Effector memory CD8-positive, alpha-beta T cell (primary cell): ENCODE measurements at regions not wholly inside any gene's neighbourhood (a gene's known extent, or its start where the extent isn't known, plus 50 kb on each side); places are given as distances from the start of the nearest gene placed in this dataset.

Experiments used
- ATAC-seq: fragments of 150-1000 bp; cut with Tn5 transposase; replicated peaks from 2 replicates; pipeline ENCODE4 v1.10.0; 2021; ENCODE audit warnings: mild to moderate bottlenecking, moderate library complexity
- DNase-seq, 3 experiments: peaks; one replicate each; pipeline ENCODE4 v3.0.0; 2021
- H3K27ac Mint-ChIP-seq, 2 donors: one replicate each; pipeline ENCODE4 v1.8.0; 2022; ENCODE audit warnings: mild to moderate bottlenecking in 2 of 2, mixed read lengths in 2 of 2, moderate library complexity in 2 of 2
- H3K27me3 Mint-ChIP-seq, 2 donors: one replicate each; pipeline ENCODE4 v1.8.0; 2022; ENCODE audit warnings: mixed read lengths in 2 of 2
- H3K36me3 Mint-ChIP-seq: one replicate; pipeline ENCODE4 v1.8.0; 2022; ENCODE audit warnings: mild to moderate bottlenecking, moderate library complexity, mixed read lengths; ENCODE audit not compliant: insufficient read depth
- H3K4me1 Mint-ChIP-seq, 2 donors: one replicate each; pipeline ENCODE4 v1.8.0; 2022; ENCODE audit warnings: low read depth in 2 of 2, mixed read lengths in 2 of 2
- H3K4me3 Mint-ChIP-seq, 2 donors: one replicate each; pipeline ENCODE4 v1.8.0; 2022; ENCODE audit warnings: mild to moderate bottlenecking in 2 of 2, mixed read lengths in 2 of 2, moderate library complexity in 2 of 2
- H3K9me3 Mint-ChIP-seq, 2 donors: one replicate each; pipeline ENCODE4 v1.8.0; 2022; ENCODE audit warnings: mixed read lengths in 2 of 2

GRCh38 chr5:92525131-92525530 is 1055.9 kb downstream of the NR2F1-AS1 start:
- no peaks in the 10 kb centered on the region for H3K27me3 Mint-ChIP-seq
- DNase-seq (no peak), ATAC-seq (no peak)
- H3K27ac Mint-ChIP-seq, result no peak overlapping the region
- H3K4me1 Mint-ChIP-seq, result no peaks in the 10 kb centered on the region
- peaks cover 0 to 6% of the 10 kb centered on the region in 2 donors for H3K9me3 Mint-ChIP-seq
- no peaks in the 10 kb centered on the region for H3K36me3 Mint-ChIP-seq
- no peak overlapping the region for H3K4me3 Mint-ChIP-seq

DNA sequence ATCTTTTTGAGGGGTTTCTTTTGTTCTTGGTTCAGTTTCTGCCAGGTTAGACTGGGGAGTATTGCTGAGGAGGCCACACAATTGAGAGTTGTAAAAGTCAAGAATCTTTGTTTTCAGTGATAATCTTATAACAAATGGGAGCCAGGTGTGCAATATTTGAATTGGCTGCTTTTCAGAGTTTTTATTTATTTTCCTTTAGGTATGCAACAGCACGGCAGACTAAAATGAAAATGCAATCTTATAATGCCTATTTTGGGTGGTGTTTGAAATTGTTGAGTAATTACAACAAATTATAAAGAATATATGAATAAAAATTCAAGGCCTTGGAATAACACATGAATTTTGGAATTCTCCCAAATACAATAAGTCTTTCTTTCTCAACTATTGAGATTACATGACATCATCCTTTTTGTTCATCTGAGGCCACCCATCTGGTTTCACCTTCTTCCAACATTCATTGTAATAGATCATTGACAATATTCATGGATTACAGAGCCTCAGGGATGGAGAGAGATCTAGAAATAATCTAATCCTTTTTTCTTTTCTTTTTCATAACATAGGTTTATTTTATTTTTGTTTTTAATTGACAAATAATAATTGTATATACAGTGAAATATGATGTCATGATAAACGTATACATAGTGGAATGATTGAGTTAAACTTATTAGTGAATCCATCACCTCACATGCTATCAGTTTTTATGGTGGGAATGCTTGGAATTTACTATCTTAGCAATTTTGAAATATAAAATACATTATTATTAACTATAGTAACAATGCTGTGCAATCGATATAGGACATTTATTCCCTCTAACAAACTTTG is 1061.0 kb downstream of the NR2F1-AS1 start:
- no peak for DNase-seq
- H3K27ac Mint-ChIP-seq, result no peak overlapping the region
- H3K9me3 Mint-ChIP-seq, result peaks cover 0 to 7% of the 10 kb centered on the region in 2 donors
- H3K4me1 Mint-ChIP-seq, result no peaks in the 10 kb centered on the region
- no peaks in the 10 kb centered on the region for H3K36me3 Mint-ChIP-seq
- no peaks in the 10 kb centered on the region for H3K27me3 Mint-ChIP-seq
- no peak for ATAC-seq
- no peak overlapping the region for H3K4me3 Mint-ChIP-seq

GRCh38 chr5:92518318-92518904 is 1062.6 kb downstream of the NR2F1-AS1 start:
- Mint-ChIP-seq H3K4me1 (no peaks in the 10 kb centered on the region), H3K4me3 (no peak overlapping the region), H3K9me3 (peaks cover 0 to 7% of the 10 kb centered on the region in 2 donors), H3K27ac (no peak overlapping the region), H3K27me3 (no peaks in the 10 kb centered on the region), H3K36me3 (no peaks in the 10 kb centered on the region)
- DNase-seq, result no peak
- no peak for ATAC-seq

GRCh38 chr5:92514896-92515295 is 1066.1 kb downstream of the NR2F1-AS1 start:
- H3K27ac Mint-ChIP-seq, result no peak overlapping the region
- H3K4me1 Mint-ChIP-seq, result no peaks in the 10 kb centered on the region
- no peaks in the 10 kb centered on the region for H3K27me3 Mint-ChIP-seq
- H3K9me3 Mint-ChIP-seq, result peaks cover 5 to 14% of the 10 kb centered on the region in 2 donors
- ATAC-seq, result no peak
- H3K36me3 Mint-ChIP-seq, result no peaks in the 10 kb centered on the region
- no peak overlapping the region for H3K4me3 Mint-ChIP-seq
- no peak for DNase-seq

DNA sequence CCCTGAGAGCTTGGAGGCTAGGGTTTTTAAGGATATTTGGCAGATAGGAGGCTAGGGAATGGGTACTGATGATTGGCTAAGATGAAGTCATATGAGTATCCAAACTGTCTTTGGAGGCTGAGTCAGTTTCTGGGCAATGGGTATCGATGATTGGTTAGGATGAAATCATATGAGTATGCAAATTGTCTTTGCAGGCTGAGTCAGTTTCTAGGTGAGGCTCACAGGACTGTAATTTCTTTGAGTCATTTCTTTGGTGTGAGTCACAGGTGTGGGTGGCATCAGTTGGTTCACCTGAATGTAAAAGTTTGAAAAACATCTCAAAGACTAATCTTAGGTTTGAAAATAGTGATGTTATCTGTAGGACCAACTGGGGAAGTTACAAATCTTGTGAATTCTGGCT is 1068.0 kb downstream of the NR2F1-AS1 start:
- Mint-ChIP-seq H3K4me1 (no peaks in the 10 kb centered on the region), H3K36me3 (no peaks in the 10 kb centered on the region), H3K27ac (no peak overlapping the region), H3K4me3 (no peak overlapping the region), H3K27me3 (no peaks in the 10 kb centered on the region), H3K9me3 (peaks cover 16 to 23% of the 10 kb centered on the region in 2 donors)
- DNase-seq (no peak), ATAC-seq (no peak)

DNA sequence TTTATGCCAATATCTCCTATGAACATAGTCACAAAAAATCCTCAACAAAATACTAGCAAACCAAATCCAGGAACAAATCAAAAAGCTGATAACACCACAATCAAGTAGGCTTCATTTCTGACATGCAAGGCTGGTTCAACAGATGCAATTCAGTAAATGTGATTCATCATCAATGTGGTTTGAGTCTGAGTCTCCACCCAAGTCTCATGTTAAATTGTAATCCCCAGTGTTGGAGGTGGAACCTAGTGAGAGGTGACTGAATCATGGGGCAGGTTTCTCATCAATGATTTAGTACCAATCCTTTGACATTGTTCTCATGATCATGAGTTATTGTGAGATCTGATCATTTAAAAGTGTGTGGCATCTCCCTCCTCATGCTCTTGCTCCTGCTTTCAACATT is 1072.7 kb downstream of the NR2F1-AS1 start:
- H3K36me3 Mint-ChIP-seq, result no peaks in the 10 kb centered on the region
- H3K4me3 Mint-ChIP-seq, result no peak overlapping the region
- no peaks in the 10 kb centered on the region for H3K27me3 Mint-ChIP-seq
- no peak overlapping the region for H3K27ac Mint-ChIP-seq
- no peak for ATAC-seq
- H3K4me1 Mint-ChIP-seq, result no peaks in the 10 kb centered on the region
- peaks cover 16 to 26% of the 10 kb centered on the region in 2 donors for H3K9me3 Mint-ChIP-seq
- DNase-seq, result no peak

DNA sequence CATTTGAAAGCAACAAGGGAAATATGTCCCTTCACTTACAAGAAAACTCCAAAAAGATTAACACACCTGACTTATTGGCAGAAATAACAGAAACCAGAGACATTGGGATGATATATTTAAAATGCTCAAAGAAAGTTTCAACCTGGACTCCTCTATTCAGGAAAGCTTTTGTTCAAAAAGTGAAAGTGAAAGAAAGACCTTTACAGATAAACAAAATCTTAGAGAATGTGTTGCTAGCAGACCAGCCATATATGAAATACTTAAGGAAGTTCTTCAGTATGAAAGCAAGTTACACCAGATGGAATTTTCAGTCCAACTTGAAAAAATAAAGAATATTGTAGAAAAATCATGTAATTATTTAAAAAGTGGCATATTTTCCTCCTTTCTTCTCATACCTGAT is 1075.1 kb downstream of the NR2F1-AS1 start:
- no peak overlapping the region for H3K27ac Mint-ChIP-seq
- ATAC-seq (no peak), DNase-seq (no peak)
- no peaks in the 10 kb centered on the region for H3K36me3 Mint-ChIP-seq
- no peaks in the 10 kb centered on the region for H3K27me3 Mint-ChIP-seq
- no peak overlapping the region for H3K4me3 Mint-ChIP-seq
- H3K9me3 Mint-ChIP-seq, result peaks cover 16 to 22% of the 10 kb centered on the region in 2 donors
- no peaks in the 10 kb centered on the region for H3K4me1 Mint-ChIP-seq

DNA sequence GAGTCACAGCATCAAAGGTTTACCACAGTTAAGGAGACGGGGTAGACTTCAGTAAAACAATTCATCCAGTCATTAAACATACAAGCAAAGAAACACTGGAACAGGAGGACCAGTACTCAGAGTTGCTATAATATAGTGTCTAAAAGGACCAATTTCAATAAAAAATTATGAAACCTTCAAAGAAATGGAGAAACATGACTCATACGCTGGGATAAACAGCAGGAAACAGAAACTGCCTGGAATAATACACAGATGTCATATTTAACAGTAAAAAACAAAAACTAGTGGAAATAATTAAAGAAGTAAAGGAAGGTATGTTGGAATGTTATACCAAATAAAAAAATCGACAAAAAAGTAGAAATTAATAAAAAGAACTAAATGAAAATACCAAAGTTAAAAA is 1075.9 kb downstream of the NR2F1-AS1 start:
- Mint-ChIP-seq H3K27ac (no peak overlapping the region), H3K9me3 (peaks cover 11 to 16% of the 10 kb centered on the region in 2 donors), H3K4me1 (no peaks in the 10 kb centered on the region), H3K27me3 (no peaks in the 10 kb centered on the region), H3K4me3 (no peak overlapping the region), H3K36me3 (no peaks in the 10 kb centered on the region)
- no peak for DNase-seq
- ATAC-seq, result no peak

DNA sequence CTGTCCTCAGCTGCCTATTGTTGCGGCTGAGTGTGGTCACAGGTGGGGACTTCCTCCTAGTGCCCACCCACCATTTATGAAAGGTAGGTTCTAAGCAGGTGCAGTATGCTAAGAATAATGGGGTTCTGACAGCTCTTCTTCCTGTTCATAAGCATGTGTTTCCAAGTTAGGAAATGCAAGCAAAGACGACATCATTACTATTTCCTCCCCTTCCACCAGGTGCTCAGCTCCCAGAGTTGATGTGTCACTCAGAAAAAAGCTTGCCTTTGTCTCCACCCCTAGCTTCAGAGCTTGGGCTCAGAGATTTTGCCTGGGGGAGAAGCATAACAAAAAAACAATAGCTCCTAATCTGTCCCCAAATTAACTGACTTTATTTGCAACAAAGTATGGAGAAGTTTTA is 1076.7 kb downstream of the NR2F1-AS1 start:
- no peak for ATAC-seq

DNA sequence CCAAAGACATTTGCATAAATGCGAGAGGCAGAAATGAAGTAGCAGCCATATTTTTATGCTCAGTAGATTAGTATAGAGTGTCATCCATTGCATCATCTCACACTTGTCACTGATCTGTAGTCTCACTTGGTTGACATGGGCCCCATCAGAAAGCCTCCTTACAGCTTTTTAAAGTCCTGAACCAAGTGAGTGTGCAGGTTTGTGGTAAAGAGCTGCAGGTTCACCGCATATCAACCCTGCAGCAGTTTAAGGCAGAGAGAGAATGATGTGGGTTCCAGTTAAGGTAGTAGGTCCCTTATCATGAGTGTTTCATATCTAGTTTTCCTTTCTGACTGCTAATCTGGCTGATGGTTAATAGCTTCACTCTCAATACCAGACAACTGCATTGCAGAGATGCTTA is 1080.3 kb downstream of the NR2F1-AS1 start:
- H3K36me3 Mint-ChIP-seq, result no peaks in the 10 kb centered on the region
- H3K27me3 Mint-ChIP-seq, result no peaks in the 10 kb centered on the region
- H3K4me1 Mint-ChIP-seq, result no peaks in the 10 kb centered on the region
- H3K27ac Mint-ChIP-seq, result no peak overlapping the region
- peaks cover 6 to 15% of the 10 kb centered on the region in 2 donors for H3K9me3 Mint-ChIP-seq
- DNase-seq (no peak), ATAC-seq (no peak)
- H3K4me3 Mint-ChIP-seq, result no peak overlapping the region

More for the DNA sequence above, 1076.7 kb downstream of the NR2F1-AS1 start:
- Mint-ChIP-seq H3K4me1 (no peaks in the 10 kb centered on the region), H3K9me3 (peaks cover 12 to 16% of the 10 kb centered on the region in 2 donors), H3K27ac (no peak overlapping the region), H3K36me3 (no peaks in the 10 kb centered on the region), H3K4me3 (no peak overlapping the region), H3K27me3 (no peaks in the 10 kb centered on the region)
- DNase-seq, result no peak

GRCh38 chr5:92496545-92496944 is 1084.5 kb downstream of the NR2F1-AS1 start:
- Mint-ChIP-seq H3K9me3 (peaks cover 6 to 7% of the 10 kb centered on the region in 2 donors), H3K27ac (no peak overlapping the region), H3K27me3 (no peaks in the 10 kb centered on the region), H3K36me3 (no peaks in the 10 kb centered on the region), H3K4me1 (no peaks in the 10 kb centered on the region), H3K4me3 (no peak overlapping the region)
- no peak for DNase-seq
- ATAC-seq, result no peak

DNA sequence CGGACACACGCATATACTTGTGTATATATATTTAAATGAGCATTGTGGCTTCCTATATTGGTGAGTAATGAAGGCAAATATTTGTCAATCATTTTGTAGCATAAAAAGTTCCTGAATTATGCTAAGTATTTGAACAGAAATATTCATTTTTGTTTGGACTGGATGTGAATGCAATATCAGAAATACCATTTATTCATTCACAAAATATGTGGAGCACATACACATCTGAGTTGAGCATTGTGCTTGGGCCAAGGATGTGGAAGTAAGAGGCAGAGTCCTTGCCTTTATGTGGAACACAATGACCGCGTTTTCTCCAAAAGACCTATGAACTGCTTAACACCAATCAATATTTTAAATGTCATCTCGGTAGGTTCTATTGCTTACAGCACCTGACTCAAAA is 1086.5 kb downstream of the NR2F1-AS1 start:
- no peak for ATAC-seq

DNA sequence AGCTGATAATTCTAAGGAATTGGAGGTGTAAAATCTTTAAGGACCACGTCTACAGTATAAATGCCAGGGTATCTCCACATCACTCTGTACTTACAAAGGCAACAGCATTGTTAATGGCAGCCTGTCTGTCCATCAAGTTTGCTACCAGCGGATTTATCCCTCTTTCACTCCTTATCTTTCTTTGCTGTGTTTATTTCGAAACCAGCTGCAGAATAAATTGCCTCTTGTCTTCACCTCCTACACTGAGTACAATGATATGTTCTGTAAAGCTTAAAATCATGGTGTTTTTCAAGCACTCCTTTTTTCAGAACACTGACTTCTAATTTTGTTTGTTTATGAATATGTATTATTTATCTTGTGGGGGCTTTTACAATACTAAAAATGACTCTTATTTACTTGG is 1088.1 kb downstream of the NR2F1-AS1 start:
- Mint-ChIP-seq H3K27ac (no peak overlapping the region), H3K4me3 (no peak overlapping the region), H3K36me3 (no peaks in the 10 kb centered on the region), H3K4me1 (no peaks in the 10 kb centered on the region), H3K27me3 (no peaks in the 10 kb centered on the region), H3K9me3 (peaks cover 0 to 5% of the 10 kb centered on the region in 2 donors)
- no peak for ATAC-seq
- DNase-seq, result no peak

More for the DNA sequence above, 1086.5 kb downstream of the NR2F1-AS1 start:
- no peak overlapping the region for H3K4me3 Mint-ChIP-seq
- H3K4me1 Mint-ChIP-seq, result no peaks in the 10 kb centered on the region
- no peaks in the 10 kb centered on the region for H3K36me3 Mint-ChIP-seq
- H3K27ac Mint-ChIP-seq, result no peak overlapping the region
- no peaks in the 10 kb centered on the region for H3K27me3 Mint-ChIP-seq
- no peak for DNase-seq
- peaks cover 6 to 7% of the 10 kb centered on the region in 2 donors for H3K9me3 Mint-ChIP-seq

DNA sequence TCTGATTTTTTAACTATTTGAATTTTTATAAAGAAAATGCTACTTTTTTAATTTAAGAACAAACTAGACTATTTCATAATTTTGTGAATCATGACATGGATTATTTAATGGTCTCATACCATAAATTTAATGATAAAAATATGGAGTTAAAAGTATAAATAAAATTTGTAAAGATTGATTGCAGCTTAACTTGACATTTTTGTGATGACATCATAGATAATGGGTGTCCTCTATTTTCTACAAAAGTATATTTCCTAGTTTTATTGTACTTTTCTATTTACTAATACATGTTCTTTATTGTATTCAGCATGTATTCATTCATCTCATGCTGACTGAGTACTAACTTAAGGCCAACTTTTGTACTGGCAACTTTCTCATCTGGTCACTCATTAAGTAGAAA is 1096.5 kb downstream of the NR2F1-AS1 start:
- H3K36me3 Mint-ChIP-seq, result no peaks in the 10 kb centered on the region
- H3K4me3 Mint-ChIP-seq, result no peak overlapping the region

More for the DNA sequence above, 1096.5 kb downstream of the NR2F1-AS1 start:
- no peak for ATAC-seq
- Mint-ChIP-seq H3K27ac (no peak overlapping the region), H3K9me3 (peaks cover 0 to 1% of the 10 kb centered on the region in 2 donors), H3K4me1 (no peaks in the 10 kb centered on the region), H3K27me3 (no peaks in the 10 kb centered on the region)
- DNase-seq, result no peak
